OCI-LY3 (cell line): ENCODE measurements at regions not wholly inside any gene's neighbourhood (a gene's known extent, or its start where the extent isn't known, plus 50 kb on each side); places are given as distances from the start of the nearest gene placed in this dataset.

Experiments
- EZH2phosphoT487 ChIP-seq: fragments of 200-600 bp; shearing (Covaris generic); IDR thresholded peaks from 2 replicates; pipeline ENCODE4 v1.6.1; 2018; ENCODE audit warnings: antibody characterized with exemption, mixed run types, low read depth
- TF ChIP-seq, protein P1 (sequence below): fragments of 200-600, 300-600 bp; sonication (generic); IDR thresholded peaks from 2 replicates; pipeline ENCODE4 v1.5.1; 2014; ENCODE audit warnings: antibody characterized with exemption, low read length, low read depth

DNA sequence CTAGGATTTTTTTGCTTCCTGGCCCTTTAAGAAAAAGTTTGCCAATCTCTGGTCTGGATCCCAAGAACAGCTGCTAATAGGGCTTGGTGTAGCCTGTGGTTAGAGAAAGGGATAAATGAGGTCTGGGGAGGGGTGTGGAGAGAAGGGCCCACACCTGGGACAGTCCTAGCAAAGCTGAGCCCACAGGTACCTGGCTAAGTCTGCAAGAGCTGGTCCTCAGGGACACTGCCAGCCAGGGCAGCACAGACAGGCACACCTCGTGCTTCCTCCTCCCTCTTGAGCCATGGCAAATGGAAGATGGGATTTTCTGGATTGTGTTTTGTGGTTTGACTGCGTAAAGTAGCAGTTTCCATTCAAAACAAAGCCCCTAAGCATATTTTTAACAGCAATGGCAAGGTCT, 217.5 kb downstream of the SOX9 start:
- TF ChIP-seq, protein P1, sequence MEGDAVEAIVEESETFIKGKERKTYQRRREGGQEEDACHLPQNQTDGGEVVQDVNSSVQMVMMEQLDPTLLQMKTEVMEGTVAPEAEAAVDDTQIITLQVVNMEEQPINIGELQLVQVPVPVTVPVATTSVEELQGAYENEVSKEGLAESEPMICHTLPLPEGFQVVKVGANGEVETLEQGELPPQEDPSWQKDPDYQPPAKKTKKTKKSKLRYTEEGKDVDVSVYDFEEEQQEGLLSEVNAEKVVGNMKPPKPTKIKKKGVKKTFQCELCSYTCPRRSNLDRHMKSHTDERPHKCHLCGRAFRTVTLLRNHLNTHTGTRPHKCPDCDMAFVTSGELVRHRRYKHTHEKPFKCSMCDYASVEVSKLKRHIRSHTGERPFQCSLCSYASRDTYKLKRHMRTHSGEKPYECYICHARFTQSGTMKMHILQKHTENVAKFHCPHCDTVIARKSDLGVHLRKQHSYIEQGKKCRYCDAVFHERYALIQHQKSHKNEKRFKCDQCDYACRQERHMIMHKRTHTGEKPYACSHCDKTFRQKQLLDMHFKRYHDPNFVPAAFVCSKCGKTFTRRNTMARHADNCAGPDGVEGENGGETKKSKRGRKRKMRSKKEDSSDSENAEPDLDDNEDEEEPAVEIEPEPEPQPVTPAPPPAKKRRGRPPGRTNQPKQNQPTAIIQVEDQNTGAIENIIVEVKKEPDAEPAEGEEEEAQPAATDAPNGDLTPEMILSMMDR: no peak
- no peak for TF ChIP-seq EZH2phosphoT487
